Endothelial cell of umbilical vein (primary cell): ENCODE measurements at regions not wholly inside any gene's neighbourhood (a gene's known extent, or its start where the extent isn't known, plus 50 kb on each side); places are given as distances from the start of the nearest gene placed in this dataset.

Experiments
- CTCF ChIP-seq, 2 donors: IDR thresholded peaks; 1 replicate in 1 of 2; 2 replicates in 1 of 2; pipeline ENCODE4 v1.5.1; 2011; ENCODE audit warnings: low read length in 2 of 2, mild to moderate bottlenecking in 2 of 2, moderate library complexity in 2 of 2, control low read depth in 1 of 2, inconsistent platforms in 1 of 2, low read depth in 1 of 2; ENCODE audit not compliant: insufficient read depth in 1 of 2; ENCODE audit errors: extremely low read depth in 1 of 2
- EZH2 ChIP-seq: IDR thresholded peaks from 2 replicates; pipeline ENCODE4 v1.6.1; 2012; ENCODE audit warnings: borderline replicate concordance, low read depth, mild to moderate bottlenecking, moderate library complexity, low read length, inconsistent platforms; ENCODE audit not compliant: severe bottlenecking
- FOS ChIP-seq: IDR thresholded peaks from 2 replicates; pipeline ENCODE4 v1.6.1; 2011; ENCODE audit warnings: mild to moderate bottlenecking, low read length, moderate library complexity, borderline replicate concordance; ENCODE audit not compliant: insufficient read depth
- JUN ChIP-seq: IDR thresholded peaks from 2 replicates; pipeline ENCODE4 v1.6.1; 2011; ENCODE audit warnings: borderline replicate concordance, low read depth; ENCODE audit not compliant: insufficient read length, insufficient read depth
- MAX ChIP-seq: IDR thresholded peaks from 2 replicates; pipeline ENCODE4 v1.6.1; 2011; ENCODE audit not compliant: insufficient read depth, insufficient read length
- POLR2A ChIP-seq: IDR thresholded peaks from 2 replicates; pipeline ENCODE4 v1.6.1; 2012; ENCODE audit warnings: low read depth, mild to moderate bottlenecking, control low read depth, low read length
- POLR2AphosphoS5 ChIP-seq: IDR thresholded peaks from 2 replicates; pipeline ENCODE4 v1.6.1; 2012; ENCODE audit warnings: low read depth, mild to moderate bottlenecking, control low read depth, low read length, moderate library complexity; ENCODE audit not compliant: insufficient read depth

GRCh38 chr2:16931441-16931840 is 265.8 kb upstream of the CYRIA start:
- TF ChIP-seq CTCF (IDR thresholded peaks at IDR 0.05; ENCODE audit: extremely low read depth in 1 of 2, insufficient read depth in 1 of 2, low read depth in 1 of 2, low read length in 2 of 2) (no peak), POLR2AphosphoS5 (no peak), EZH2 (no peak), FOS (no peak), JUN (no peak), MAX (no peak), POLR2A (no peak)
